GM23338 (cell line): ENCODE measurements at regions not wholly inside any gene's neighbourhood (a gene's known extent, or its start where the extent isn't known, plus 50 kb on each side); places are given as distances from the start of the nearest gene placed in this dataset.

Experiments used
- EZH2 ChIP-seq: fragments of 200-600 bp; sonication (generic); IDR thresholded peaks from one replicate; pipeline ENCODE4 v1.8.0; 2017; ENCODE audit warnings: antibody characterized with exemption, mild to moderate bottlenecking, low read depth; ENCODE audit not compliant: unreplicated experiment
- EZH2phosphoT487 ChIP-seq: fragments of 200-600 bp; sonication (generic); IDR thresholded peaks from one replicate; pipeline ENCODE4 v1.8.1; 2018; ENCODE audit warnings: antibody characterized with exemption; ENCODE audit not compliant: unreplicated experiment
- NANOG ChIP-seq: IDR thresholded peaks from 2 replicates; pipeline ENCODE4 v1.6.1; 2016; ENCODE audit warnings: antibody characterized with exemption, borderline replicate concordance
- POLR2AphosphoS5 ChIP-seq: IDR thresholded peaks from 2 replicates; pipeline ENCODE4 v1.6.1; 2016; ENCODE audit warnings: antibody characterized with exemption, low read depth
- REST ChIP-seq: IDR thresholded peaks from one replicate; pipeline ENCODE4 v1.6.1; 2018; ENCODE audit warnings: antibody characterized with exemption; ENCODE audit not compliant: unreplicated experiment
- ZNF331 ChIP-seq: fragments of 250-450 bp; sonication (Bioruptor Pico); IDR thresholded peaks from 2 replicates; pipeline ENCODE4 v1.5.0; 2020; ENCODE audit warnings: low read depth, mild to moderate bottlenecking, moderate library complexity
- TF ChIP-seq, protein P1 (sequence below), 2 experiments: fragments of 200-600 bp in 1 of 2; sonication (generic) in 1 of 2; conservative IDR thresholded peaks; 2 replicates each; pipeline versions ENCODE4 v1.5.1 to v1.6.1; 2016 to 2017; ENCODE audit warnings: antibody characterized with exemption in 2 of 2, low read depth in 2 of 2, mild to moderate bottlenecking in 2 of 2, moderate library complexity in 1 of 2
- TF ChIP-seq, protein P2 (sequence below): IDR thresholded peaks from 2 replicates; pipeline ENCODE4 v1.6.1; 2016; ENCODE audit warnings: antibody characterized with exemption

DNA sequence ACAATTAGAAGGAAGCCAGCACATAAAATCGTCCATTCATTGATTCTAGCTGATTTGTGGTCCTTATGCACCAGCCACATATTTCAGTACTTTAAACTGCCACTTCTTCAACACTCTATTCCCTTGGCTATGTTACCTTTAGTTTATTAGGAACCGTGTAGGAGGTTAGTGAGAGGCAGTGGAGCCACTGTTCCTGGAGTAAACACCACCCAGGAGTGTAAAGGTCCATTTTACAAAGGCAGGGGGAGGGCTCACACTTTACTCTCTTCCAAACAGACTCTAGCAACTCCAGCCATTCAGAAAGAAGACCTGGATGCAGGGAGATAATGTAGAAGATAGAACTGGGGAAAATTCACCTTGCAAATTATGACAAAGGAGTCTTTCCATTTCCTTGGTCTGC, 170.2 kb upstream of the RPS23 start:
- TF ChIP-seq POLR2AphosphoS5, result no peak
- TF ChIP-seq ZNF331 (CRISPR knock-in tag), result no peak
- no peak for TF ChIP-seq EZH2phosphoT487
- TF ChIP-seq EZH2, result no peak
- TF ChIP-seq, protein P1, sequence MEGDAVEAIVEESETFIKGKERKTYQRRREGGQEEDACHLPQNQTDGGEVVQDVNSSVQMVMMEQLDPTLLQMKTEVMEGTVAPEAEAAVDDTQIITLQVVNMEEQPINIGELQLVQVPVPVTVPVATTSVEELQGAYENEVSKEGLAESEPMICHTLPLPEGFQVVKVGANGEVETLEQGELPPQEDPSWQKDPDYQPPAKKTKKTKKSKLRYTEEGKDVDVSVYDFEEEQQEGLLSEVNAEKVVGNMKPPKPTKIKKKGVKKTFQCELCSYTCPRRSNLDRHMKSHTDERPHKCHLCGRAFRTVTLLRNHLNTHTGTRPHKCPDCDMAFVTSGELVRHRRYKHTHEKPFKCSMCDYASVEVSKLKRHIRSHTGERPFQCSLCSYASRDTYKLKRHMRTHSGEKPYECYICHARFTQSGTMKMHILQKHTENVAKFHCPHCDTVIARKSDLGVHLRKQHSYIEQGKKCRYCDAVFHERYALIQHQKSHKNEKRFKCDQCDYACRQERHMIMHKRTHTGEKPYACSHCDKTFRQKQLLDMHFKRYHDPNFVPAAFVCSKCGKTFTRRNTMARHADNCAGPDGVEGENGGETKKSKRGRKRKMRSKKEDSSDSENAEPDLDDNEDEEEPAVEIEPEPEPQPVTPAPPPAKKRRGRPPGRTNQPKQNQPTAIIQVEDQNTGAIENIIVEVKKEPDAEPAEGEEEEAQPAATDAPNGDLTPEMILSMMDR (conservative IDR thresholded peaks at IDR 0.05; ENCODE audit: low read depth in 2 of 2), result no peak
- TF ChIP-seq REST, result no peak
- no peak for TF ChIP-seq NANOG
- TF ChIP-seq, protein P2, sequence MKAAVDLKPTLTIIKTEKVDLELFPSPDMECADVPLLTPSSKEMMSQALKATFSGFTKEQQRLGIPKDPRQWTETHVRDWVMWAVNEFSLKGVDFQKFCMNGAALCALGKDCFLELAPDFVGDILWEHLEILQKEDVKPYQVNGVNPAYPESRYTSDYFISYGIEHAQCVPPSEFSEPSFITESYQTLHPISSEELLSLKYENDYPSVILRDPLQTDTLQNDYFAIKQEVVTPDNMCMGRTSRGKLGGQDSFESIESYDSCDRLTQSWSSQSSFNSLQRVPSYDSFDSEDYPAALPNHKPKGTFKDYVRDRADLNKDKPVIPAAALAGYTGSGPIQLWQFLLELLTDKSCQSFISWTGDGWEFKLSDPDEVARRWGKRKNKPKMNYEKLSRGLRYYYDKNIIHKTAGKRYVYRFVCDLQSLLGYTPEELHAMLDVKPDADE, result no peak
